ENCODE measurements at regions not wholly inside any gene's neighbourhood (a gene's known extent, or its start where the extent isn't known, plus 50 kb on each side); places are given as distances from the start of the nearest gene placed in this dataset.
"Not testable (repeated sequence)": the region's sequence is repeated elsewhere in the genome, so short reads cannot be mapped to it uniquely, and the experiment has no call there.

GRCh38 chr6:50467931-50468330 lies 245.4 kb upstream of the TFAP2D start:
- DNase-seq (ENCODE audit: low spot score) = no peak

DNA sequence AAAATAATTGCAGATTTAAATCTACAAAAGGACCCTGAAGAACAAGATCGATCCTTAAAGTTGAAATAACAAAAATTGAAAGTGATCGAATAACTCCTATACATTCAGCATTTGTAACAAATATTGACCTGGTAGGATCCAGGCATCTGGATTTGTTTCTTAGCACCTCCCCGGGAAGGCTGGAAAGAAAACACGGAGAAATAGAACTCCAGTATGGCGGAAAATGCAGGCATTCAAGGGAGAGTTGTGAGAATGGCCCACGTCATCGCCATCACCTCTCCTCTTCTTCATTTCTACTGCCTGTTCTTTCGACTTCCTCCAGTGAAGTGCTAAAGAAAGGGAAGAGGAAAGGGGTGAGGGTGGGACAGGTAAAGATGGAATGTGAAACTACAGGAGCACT lies 242.3 kb upstream of the TFAP2D start:
- no peak for DNase-seq (ENCODE audit: low spot score)

- no peak for DNase-seq (ENCODE audit: low spot score)
Measured at GRCh38 chr6:50510361-50510760, 203.0 kb upstream of the TFAP2D start.

DNA sequence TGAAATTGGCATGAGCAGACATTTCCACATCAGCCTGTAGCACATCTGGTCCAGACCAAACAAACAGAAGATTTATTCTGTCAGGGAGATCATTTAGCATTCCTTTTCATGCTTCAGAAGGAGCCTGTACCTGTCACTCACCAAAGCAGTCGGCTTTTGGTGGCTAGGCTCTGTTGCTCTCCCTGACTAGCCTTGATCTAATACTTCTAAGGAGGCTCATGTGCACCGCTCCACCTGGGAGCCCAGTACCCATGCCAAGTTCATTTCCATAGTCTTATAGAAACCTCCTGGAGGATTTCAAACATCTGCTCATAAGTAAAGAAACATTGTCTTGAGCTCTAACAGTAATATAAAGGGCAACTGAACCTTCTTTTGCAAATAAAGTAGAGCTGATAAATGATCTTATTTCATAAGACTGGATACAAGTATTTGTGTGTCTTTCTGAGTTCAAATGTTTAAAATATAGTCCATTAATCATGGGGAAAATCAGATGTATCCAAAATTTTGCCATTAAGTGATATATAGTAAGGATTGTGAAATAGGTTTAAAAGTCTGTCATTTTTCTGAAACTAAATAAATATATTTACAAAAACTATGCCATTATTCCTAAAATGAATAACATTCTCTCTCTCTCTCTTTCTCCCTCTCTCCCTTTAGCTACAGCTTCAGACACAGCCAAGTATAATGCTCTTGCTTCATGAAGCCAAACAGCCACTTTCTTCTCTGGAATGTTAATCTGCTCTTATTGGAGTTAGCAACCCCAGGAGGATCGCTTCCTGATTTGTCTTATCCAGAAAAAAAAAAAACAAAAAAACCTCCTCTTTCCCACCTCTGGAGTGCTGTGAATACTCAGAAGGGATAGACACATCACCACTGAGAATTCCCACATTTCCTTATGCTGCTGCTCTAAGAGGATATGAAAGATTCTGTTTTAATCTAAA lies 192.7 kb upstream of the TFAP2D start:
- DNase-seq (ENCODE audit: low spot score) = no peak

DNA sequence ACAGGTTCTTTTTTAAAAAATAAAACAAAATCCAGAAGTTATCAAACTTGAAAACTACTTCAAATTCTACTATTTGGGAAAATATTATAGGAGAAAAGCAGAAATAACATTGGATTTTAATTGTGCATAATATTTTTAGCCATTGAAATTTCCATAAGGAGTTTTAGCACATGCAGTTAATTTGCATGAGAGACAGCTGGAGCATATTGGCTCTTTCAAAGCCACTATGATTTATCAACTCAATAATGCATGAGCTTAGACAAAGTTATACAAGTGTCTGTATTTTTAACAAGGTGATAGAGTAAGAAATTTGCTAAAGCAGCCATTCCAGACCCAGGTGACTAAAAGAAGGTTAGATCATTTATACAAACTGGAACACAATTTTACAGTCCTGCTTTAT lies 189.0 kb upstream of the TFAP2D start:
- DNase-seq (ENCODE audit: low spot score) = no peak

- no peak for DNase-seq (ENCODE audit: low spot score)
Measured at GRCh38 chr6:50527985-50528384, 185.3 kb upstream of the TFAP2D start.

GRCh38 chr6:50539447-50539846 lies 173.9 kb upstream of the TFAP2D start:
- no peak for DNase-seq (ENCODE audit: low spot score)

DNA sequence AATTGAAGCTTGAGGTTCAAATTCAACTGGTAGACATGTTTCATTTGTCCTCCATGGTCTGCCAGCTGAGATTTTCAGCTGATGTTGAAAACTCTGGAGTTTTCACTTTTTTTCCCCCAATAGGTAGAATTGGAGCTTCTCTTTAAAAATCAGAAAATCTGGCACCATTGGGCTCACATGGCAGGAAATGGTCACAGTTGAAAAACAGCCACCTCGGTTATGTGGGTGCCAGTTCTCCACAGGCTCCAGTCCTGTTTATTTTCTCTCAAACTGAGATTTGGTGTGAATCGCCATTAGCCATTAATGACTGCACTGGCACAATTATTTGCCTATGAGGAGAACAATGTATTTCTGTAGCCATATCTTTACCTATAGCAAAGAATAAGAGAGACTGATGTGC lies 171.4 kb upstream of the TFAP2D start:
- DNase-seq (ENCODE audit: low spot score) = no peak

DNA sequence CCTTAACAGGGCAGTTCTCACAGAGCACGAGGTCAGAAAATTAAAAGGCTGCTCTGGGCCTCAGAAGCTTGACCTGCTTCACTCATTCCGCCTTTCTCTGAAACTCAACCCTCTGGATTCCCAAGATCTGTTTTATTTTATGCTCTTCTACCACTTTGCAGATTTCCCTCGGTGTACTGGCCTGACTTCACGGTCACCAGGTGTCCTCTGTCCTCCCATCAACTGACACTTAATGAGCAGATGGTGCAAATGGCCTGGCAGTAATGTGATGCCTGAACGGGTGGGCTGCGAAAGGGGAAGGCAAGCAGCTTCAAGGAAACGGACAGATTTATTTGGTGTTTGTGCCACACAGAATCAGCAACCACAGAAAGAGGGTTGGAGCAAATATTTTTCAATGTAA lies 169.7 kb upstream of the TFAP2D start:
- no peak for DNase-seq (ENCODE audit: low spot score)

DNA sequence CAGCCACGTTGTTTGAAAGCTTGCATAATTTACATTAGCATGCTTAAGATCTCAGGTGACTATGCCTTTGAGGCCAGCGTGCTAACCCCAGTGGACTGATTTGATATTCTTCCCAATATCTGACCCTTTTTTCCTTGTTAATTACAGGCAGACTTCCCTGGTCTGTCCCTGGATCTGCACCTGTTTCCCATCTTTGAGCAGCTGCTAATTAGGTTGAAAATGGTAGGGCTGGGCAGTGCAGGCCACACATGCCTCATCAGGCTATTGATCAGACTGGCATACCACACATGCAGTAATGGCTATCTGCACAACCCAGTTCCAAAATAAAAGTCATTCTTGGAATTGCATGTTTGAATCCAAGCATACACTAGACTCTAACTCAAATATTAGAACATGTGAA lies 164.3 kb upstream of the TFAP2D start:
- no peak for DNase-seq (ENCODE audit: low spot score)

DNA sequence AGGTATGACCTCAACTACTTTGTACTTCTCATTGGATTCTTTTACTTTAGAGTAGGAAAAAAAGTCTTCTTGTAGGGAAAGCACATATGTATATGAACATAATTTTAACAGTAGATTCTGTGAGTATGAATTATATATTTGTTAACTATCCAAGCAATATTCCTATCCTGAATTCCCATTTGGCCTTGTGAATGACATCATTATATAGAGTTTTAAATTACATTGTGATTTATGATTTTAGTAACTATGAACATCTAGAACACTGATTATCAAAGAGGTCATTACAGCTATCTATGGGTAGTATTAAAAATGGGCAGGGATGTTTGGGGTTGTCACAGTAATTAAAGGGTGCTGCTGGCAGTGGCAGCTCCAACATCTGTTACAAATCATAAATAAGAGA lies 163.9 kb upstream of the TFAP2D start:
- DNase-seq (ENCODE audit: low spot score) = no peak

- no peak for DNase-seq (ENCODE audit: low spot score)
Measured at GRCh38 chr6:50555982-50556381, 157.3 kb upstream of the TFAP2D start.

- DNase-seq (ENCODE audit: low spot score) = no peak
Measured at GRCh38 chr6:50565004-50565403, 148.3 kb upstream of the TFAP2D start.

GRCh38 chr6:50571230-50571629 lies 142.1 kb upstream of the TFAP2D start:
- not testable (repeated sequence) for DNase-seq (ENCODE audit: low spot score)

DNA sequence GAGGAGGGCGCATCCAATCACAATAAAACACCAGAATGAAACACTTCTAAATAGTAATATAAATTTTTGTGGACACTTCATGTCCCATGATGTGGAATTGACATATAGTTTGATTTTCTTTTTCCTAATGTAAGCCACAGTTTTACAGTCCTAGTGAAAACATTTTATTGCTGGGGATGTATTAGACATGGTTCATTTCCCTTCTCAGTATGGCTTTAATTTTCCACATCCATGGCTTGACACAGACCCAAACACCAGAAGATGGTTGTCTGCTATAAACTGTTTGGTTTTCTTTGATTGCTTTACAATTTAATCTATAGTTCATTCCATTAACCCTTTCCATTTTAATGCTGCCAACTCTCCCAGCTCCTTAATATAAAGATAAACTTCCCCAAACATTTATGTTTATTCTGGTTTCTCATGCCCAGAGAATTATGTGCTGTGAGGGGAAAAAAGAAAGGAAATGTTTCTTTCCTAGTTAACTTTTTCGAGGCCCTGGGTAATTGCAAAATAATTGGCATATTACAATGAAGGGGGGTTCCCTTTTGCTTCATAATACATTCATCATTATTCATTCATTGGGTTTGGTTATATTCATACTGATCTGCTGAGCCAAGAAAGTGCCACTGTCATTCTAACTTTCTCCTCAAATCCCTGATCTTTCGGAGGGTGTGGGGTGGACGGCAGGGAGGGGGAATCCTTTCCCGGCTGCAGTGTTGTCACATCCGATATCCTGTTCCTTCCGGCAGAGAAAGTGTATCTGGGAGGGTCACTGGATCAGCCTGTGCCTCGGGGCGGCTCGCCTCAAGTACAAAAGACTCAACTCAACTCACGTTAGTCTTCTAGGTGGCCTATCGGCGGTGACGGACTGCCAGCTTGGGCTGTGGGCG lies 127.6 kb upstream of the TFAP2D start:
- no peak for DNase-seq (ENCODE audit: low spot score)

DNA sequence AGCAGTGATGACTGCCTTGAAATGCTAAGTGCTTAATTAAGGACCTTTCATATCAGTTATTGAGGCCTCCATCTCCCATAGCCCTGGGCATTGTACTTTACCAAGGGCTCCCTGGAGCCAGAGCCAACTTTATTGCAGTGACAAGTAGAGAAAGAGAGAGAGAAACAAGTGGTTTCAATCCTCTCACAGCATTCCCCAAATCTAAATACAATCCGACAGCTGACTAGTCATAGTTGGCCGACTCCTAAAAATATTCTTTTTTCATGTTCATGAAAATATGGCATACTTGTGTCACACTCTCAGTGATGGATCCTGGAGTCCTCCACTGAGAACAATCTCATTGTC lies 127.0 kb upstream of the TFAP2D start:
- DNase-seq (ENCODE audit: low spot score) = no peak

DNA sequence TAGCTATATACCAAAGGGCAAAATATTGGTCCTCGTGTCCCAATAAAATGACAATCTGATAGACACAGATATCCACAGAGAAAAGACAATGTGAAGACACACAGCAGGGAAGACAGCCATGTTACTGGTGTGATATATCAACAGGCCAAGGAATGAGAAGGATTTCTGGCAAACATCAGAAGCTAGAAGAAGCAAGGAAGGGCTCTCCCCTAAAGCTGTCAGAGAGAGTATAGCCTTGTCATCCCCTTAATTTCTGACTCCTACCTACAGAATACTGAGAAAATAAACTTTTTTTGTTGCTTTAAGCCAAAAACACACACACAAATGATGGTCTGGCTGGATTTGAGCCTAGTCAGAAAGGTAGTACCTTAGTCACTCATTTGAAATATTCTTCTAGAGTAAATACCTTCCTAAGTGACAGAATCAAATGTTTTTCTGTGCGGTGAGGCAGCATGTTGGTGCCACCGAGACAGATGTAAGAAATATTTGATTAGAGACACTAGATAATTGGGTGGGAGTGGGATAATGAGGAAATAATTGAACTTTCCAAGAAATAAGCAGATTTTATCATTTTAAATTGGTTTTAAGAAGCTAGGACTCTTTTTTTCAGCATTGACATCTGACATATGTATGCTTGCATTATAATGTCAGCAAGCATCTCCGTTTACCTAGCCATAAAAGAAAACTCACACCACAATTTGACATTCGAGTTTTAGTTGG lies 123.4 kb upstream of the TFAP2D start:
- no peak for DNase-seq (ENCODE audit: low spot score)

DNA sequence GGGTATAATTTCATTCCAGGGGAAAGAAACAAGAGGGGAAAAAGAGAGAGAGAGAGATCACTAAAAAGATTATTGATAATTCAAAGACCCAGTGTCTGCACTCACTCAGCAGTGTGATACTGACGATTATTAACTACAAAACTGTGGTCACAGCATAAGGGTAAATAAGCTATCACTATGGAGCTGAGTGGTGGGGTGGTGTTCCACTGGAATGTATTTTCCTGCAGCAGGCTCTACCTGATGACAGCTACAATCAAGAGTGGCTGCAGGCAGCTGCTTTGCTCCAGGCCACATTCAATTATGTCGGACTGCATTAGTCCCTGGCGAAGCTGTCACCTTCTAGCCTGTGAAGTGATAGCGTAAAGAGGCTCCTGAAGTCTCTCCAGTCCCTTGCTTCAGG lies 122.2 kb upstream of the TFAP2D start:
- DNase-seq (ENCODE audit: low spot score) = no peak

GRCh38 chr6:50600280-50600679 lies 113.0 kb upstream of the TFAP2D start:
- no peak for DNase-seq (ENCODE audit: low spot score)

GRCh38 chr6:50602292-50602691 lies 111.0 kb upstream of the TFAP2D start:
- DNase-seq (ENCODE audit: low spot score) = peak; percentile 40

DNA sequence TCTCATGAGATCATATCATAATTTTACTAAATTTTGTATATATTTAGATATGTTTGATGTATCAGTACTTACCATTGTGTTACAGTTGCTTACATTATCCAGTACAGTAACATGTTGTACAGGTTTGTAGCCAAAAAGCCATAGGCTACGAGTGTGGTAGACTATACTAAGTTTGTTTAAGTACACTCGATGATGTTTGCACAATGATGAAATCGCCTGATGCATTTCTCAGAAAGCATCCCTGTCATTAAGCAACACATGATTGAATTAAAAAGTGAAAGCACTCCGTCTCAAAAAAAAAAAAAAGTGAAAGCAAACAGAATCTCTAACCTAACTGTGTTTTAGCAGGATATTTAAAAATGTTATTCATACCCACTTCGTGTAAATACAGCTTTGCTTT lies 104.9 kb upstream of the TFAP2D start:
- no peak for DNase-seq (ENCODE audit: low spot score)

GRCh38 chr6:50610562-50610961 lies 102.8 kb upstream of the TFAP2D start:
- no peak for DNase-seq (ENCODE audit: low spot score)

- no peak for DNase-seq (ENCODE audit: low spot score)
Measured at GRCh38 chr6:50635429-50635828, 77.9 kb upstream of the TFAP2D start.

All from hematopoietic multipotent progenitor cell treated with erythropoietin and hydrocortisone succinate and interleukin-3 and kit ligand, for 17 days (in vitro differentiated cells).